HEK293 (cell line): ENCODE measurements at regions not wholly inside any gene's neighbourhood (a gene's known extent, or its start where the extent isn't known, plus 50 kb on each side); places are given as distances from the start of the nearest gene placed in this dataset.

Experiments used
- CTCF ChIP-seq: fragments of 450-650 bp; formaldehyde crosslinking; IDR thresholded peaks from 2 replicates; pipeline ENCODE4 v1.5.1; 2016; ENCODE audit warnings: missing biosample characterization, missing genetic modification characterization
- MEIS1 ChIP-seq: sonication (generic); formaldehyde crosslinking; IDR thresholded peaks from 2 replicates; pipeline ENCODE4 v1.8.1; 2022; ENCODE audit warnings: missing genetic modification reagents, mild to moderate bottlenecking, borderline replicate concordance
- ZBTB10 ChIP-seq: fragments of 450-650 bp; formaldehyde crosslinking; IDR thresholded peaks from 2 replicates; pipeline ENCODE4 v1.5.1; 2016; ENCODE audit warnings: missing biosample characterization, missing genetic modification characterization
- ZNF140 ChIP-seq: fragments of 450-650 bp; formaldehyde crosslinking; IDR thresholded peaks from 2 replicates; pipeline ENCODE4 v1.5.1; 2016; ENCODE audit warnings: missing biosample characterization, missing genetic modification characterization
- ZNF549 ChIP-seq: fragments of 450-650 bp; IDR thresholded peaks from 2 replicates; pipeline ENCODE4 v1.5.1; 2018; ENCODE audit warnings: missing biosample characterization, missing genetic modification characterization, mild to moderate bottlenecking, inconsistent platforms, moderate library complexity
- ZNF658 ChIP-seq: fragments of 450-650 bp; formaldehyde crosslinking; IDR thresholded peaks from 2 replicates; pipeline ENCODE4; 2016; ENCODE audit warnings: missing biosample characterization, missing genetic modification characterization
- ZNF704 ChIP-seq: fragments of 450-650 bp; formaldehyde crosslinking; IDR thresholded peaks from 2 replicates; pipeline ENCODE4 v1.5.1; 2016; ENCODE audit warnings: missing biosample characterization, missing genetic modification characterization

GRCh38 chr18:78240627-78241252 is 738.9 kb upstream of the SALL3 start:
- TF ChIP-seq CTCF (tag by site-specific recombination) (no peak), ZNF704 (tag by site-specific recombination) (no peak), ZNF658 (no peak), ZNF549 (tag by site-specific recombination) (no peak), ZNF140 (tag by site-specific recombination) (no peak), ZBTB10 (tag by site-specific recombination) (no peak), MEIS1 (CRISPR knock-in tag) (no peak)
